ENCODE measurements at regions not wholly inside any gene's neighbourhood (a gene's known extent, or its start where the extent isn't known, plus 50 kb on each side); places are given as distances from the start of the nearest gene placed in this dataset.

DNA sequence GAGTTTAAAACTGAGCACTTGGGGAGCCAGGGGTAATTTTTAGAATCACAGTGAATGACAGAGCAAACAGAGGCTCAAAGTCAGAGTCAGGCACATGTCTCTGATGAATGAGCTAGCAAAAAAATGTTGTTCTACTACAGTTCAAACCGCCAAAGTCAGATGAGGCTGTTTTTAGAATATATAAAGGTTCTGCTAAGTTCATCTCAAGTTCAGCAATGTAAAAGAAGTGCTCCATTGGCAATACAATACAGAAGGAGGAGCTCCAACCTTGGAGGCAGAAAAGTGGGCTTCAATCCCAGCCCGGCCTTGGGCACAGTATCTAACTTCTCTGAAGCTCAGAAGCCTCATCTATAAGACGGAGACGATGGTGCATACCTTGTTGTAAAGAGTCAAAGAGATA is 70.1 kb upstream of the IPO5 start:
- TF ChIP-seq SUZ12 (IDR thresholded peaks at IDR 0.05; ENCODE audit: extremely low read depth, insufficient read depth, insufficient read length): no peak
- TF ChIP-seq ZNF274 (IDR thresholded peaks at IDR 0.05; ENCODE audit: low read depth, low read length): no peak
- TF ChIP-seq YY1 (IDR thresholded peaks at IDR 0.05; ENCODE audit: insufficient read depth, insufficient read length): no peak

Measured in NT2/D1 (cell line).